GM21825 (cell line): ENCODE measurements at regions not wholly inside any gene's neighbourhood (a gene's known extent, or its start where the extent isn't known, plus 50 kb on each side); places are given as distances from the start of the nearest gene placed in this dataset.

Source experiments
- ATAC-seq: cut with Tn5 transposase; IDR thresholded peaks from one replicate; pipeline ENCODE4 v1.9.1; 2021; ENCODE audit warnings: mild to moderate bottlenecking, moderate library complexity; ENCODE audit not compliant: unreplicated experiment

GRCh38 chr5:2505217-2505616 lies 246.3 kb downstream of the IRX2 start:
- no peak for ATAC-seq

- no peak for ATAC-seq
These were observed 248.4 kb downstream of the IRX2 start for GRCh38 chr5:2502970-2503594.

- no peak for ATAC-seq
These were observed 251.6 kb downstream of the IRX2 start for GRCh38 chr5:2499917-2500316.

GRCh38 chr5:2496891-2497290 lies 254.6 kb downstream of the IRX2 start:
- ATAC-seq: no peak

- ATAC-seq: no peak
These were observed 255.4 kb downstream of the IRX2 start for GRCh38 chr5:2496126-2496525.

GRCh38 chr5:2493356-2493755 lies 258.1 kb downstream of the IRX2 start:
- no peak for ATAC-seq

GRCh38 chr5:2492476-2492875 lies 259.0 kb downstream of the IRX2 start:
- no peak for ATAC-seq

- ATAC-seq: no peak
These were observed 259.6 kb downstream of the IRX2 start for GRCh38 chr5:2491846-2492245.

- no peak for ATAC-seq
These were observed 262.2 kb downstream of the IRX2 start for GRCh38 chr5:2489306-2489705.

GRCh38 chr5:2488593-2488992 lies 262.9 kb downstream of the IRX2 start:
- no peak for ATAC-seq

GRCh38 chr5:2487152-2487763 lies 264.2 kb downstream of the IRX2 start:
- no peak for ATAC-seq

- no peak for ATAC-seq
These were observed 265.1 kb downstream of the IRX2 start for GRCh38 chr5:2486373-2486772.

GRCh38 chr5:2482778-2483177 lies 268.7 kb downstream of the IRX2 start:
- no peak for ATAC-seq

GRCh38 chr5:2480871-2481270 lies 270.6 kb downstream of the IRX2 start:
- ATAC-seq: no peak

- ATAC-seq: no peak
These were observed 275.6 kb downstream of the IRX2 start for GRCh38 chr5:2475902-2476301.

GRCh38 chr5:2472670-2473069 lies 278.8 kb downstream of the IRX2 start:
- ATAC-seq: no peak

GRCh38 chr5:2471152-2471879 lies 280.2 kb downstream of the IRX2 start:
- no peak for ATAC-seq

- no peak for ATAC-seq
These were observed 284.5 kb downstream of the IRX2 start for GRCh38 chr5:2466966-2467365.

GRCh38 chr5:2465383-2465782 lies 286.1 kb downstream of the IRX2 start:
- no peak for ATAC-seq

- no peak for ATAC-seq
These were observed 287.3 kb downstream of the IRX2 start for GRCh38 chr5:2464141-2464540.

- ATAC-seq: no peak
These were observed 289.5 kb downstream of the IRX2 start for GRCh38 chr5:2461701-2462691.
